ENCODE measurements at regions not wholly inside any gene's neighbourhood (a gene's known extent, or its start where the extent isn't known, plus 50 kb on each side); places are given as distances from the start of the nearest gene placed in this dataset.

DNA sequence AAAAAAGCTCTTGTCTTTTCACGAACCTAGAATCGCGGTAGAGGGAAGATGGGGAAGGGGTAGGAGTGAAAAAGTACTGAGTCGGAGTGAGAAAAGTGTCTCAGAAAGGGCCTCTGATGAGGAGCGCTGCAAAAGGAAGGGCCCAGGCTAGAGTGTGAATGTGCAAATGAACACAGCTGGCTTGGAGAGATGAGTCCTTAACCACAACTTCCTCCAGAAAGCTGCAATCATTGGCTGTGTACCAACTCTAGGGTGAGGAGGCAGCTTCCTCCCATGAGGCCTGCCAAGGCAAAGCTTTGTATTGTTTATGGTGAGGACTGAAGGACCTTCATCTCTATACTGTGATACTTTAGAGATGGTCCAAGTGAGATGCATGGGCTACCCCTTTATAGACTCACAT lies 566.9 kb upstream of the ANO5 start:
- Histone ChIP-seq H3K27ac (ENCODE audit: low read length) (no peak overlapping the region), H3K4me3 (ENCODE audit: low read depth in 1 of 2, low read length in 2 of 2) (no peak overlapping the region), H3K4me1 (ENCODE audit: control insufficient read depth in 1 of 2, insufficient read depth in 2 of 2, low read length in 2 of 2) (peaks cover 0 to 8% of the 10 kb centered on the region in 2 donors), H3K27me3 (ENCODE audit: low read depth, low read length) (no peaks in the 10 kb centered on the region), H3K9me3 (ENCODE audit: control insufficient read depth in 1 of 2, low read length in 2 of 2) (no peaks in the 10 kb centered on the region), H3K36me3 (ENCODE audit: control insufficient read depth in 1 of 2, insufficient read depth in 2 of 2, low read length in 2 of 2) (no peaks in the 10 kb centered on the region)

DNA sequence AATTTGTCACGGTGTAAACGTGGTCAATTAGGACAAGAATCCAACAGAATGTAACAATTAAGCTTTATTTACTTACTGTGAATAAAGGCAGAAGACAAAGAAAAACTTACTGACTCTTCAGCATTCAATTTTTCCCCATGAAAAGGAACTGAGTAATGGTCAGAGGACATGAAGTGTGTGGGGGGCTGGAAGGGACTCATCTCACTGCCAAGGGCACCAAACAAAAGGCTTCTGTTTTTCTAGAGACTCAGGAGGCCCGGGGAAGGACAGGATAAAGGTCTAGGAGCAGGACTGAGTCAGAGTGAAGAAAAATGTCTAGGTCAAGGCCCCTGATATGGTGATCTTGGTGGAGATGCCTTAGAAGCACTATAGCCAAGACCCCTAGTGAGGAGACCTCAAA lies 564.2 kb upstream of the ANO5 start:
- Histone ChIP-seq H3K9me3 (ENCODE audit: control insufficient read depth in 1 of 2, low read length in 2 of 2) (no peaks in the 10 kb centered on the region), H3K36me3 (ENCODE audit: control insufficient read depth in 1 of 2, insufficient read depth in 2 of 2, low read length in 2 of 2) (no peaks in the 10 kb centered on the region), H3K4me1 (ENCODE audit: control insufficient read depth in 1 of 2, insufficient read depth in 2 of 2, low read length in 2 of 2) (no peaks in the 10 kb centered on the region), H3K27me3 (ENCODE audit: low read depth, low read length) (no peaks in the 10 kb centered on the region), H3K27ac (ENCODE audit: low read length) (no peak overlapping the region), H3K4me3 (ENCODE audit: low read depth in 1 of 2, low read length in 2 of 2) (no peak overlapping the region)

DNA sequence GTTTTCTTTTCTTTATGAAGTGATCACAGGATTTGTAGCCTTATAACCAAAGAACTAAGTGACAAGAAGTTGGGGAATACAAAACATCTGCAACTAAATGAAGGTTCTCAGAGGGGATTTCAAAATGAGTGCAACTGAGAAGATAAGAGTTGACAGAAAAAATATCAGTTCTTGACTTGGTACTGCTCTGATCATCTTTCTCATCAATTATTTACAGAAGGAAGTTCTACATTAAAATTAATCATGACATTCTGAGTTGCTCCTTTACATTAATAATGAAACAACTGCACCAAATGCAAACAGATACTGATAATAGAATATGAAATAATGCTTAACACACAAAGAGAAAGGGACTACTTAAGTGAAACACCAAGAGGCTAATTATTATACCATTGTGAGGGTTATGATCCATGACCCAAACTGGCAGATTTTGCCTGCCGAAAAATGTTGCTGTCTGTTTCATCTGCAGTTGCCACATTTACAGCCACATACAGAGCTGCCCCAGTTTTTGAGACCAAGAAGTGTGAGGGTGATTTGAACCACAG lies 561.9 kb upstream of the ANO5 start:
- Histone ChIP-seq H3K9me3 (ENCODE audit: control insufficient read depth in 1 of 2, low read length in 2 of 2) (no peaks in the 10 kb centered on the region), H3K27ac (ENCODE audit: low read length) (no peak overlapping the region), H3K36me3 (ENCODE audit: control insufficient read depth in 1 of 2, insufficient read depth in 2 of 2, low read length in 2 of 2) (no peaks in the 10 kb centered on the region), H3K4me1 (ENCODE audit: control insufficient read depth in 1 of 2, insufficient read depth in 2 of 2, low read length in 2 of 2) (no peaks in the 10 kb centered on the region), H3K4me3 (ENCODE audit: low read depth in 1 of 2, low read length in 2 of 2) (no peak overlapping the region), H3K27me3 (ENCODE audit: low read depth, low read length) (no peaks in the 10 kb centered on the region)

DNA sequence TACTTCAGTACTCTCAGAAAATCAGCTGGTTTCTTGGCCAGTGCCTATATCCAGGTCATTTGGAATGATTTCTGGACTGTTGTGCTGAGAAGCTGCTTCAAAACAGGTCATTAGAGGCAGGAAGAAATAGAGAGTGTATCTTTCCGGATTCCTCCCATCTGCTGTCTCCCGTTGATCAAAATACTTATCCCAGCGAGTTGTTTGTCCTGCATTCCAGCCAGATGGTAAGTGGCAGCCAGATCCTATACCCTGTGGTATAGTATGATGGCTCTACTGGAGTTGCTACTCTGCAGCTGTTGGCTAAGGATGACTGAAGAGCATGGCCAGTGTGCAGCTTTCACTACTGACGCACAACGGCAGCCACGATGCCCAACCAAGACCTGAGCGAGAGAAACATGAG lies 560.9 kb upstream of the ANO5 start:
- Histone ChIP-seq H3K27me3 (ENCODE audit: low read depth, low read length) (no peaks in the 10 kb centered on the region), H3K27ac (ENCODE audit: low read length) (no peak overlapping the region), H3K36me3 (ENCODE audit: control insufficient read depth in 1 of 2, insufficient read depth in 2 of 2, low read length in 2 of 2) (no peaks in the 10 kb centered on the region), H3K4me1 (ENCODE audit: control insufficient read depth in 1 of 2, insufficient read depth in 2 of 2, low read length in 2 of 2) (no peaks in the 10 kb centered on the region), H3K4me3 (ENCODE audit: low read depth in 1 of 2, low read length in 2 of 2) (no peak overlapping the region), H3K9me3 (ENCODE audit: control insufficient read depth in 1 of 2, low read length in 2 of 2) (no peaks in the 10 kb centered on the region)

DNA sequence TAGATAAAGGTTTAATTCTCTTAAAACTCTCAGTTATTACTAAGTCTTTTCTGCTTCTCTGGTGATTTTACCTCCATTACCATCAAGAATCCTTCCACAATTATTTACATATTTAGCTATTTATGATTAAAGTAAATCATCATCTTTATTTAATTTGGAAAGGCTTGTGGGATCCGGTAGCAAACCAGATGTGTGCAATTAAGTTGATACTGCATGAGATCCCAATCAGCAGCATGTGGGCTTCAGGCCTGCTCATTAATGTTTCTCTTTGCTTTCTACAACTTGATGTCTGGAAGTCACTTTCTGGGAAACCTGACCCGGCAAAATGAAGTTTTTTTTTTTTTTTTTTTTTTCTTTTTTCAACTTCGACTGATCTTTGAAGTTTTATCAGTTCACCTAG lies 558.4 kb upstream of the ANO5 start:
- Histone ChIP-seq H3K27ac (ENCODE audit: low read length) (no peak overlapping the region), H3K4me3 (ENCODE audit: low read depth in 1 of 2, low read length in 2 of 2) (no peak overlapping the region)

DNA sequence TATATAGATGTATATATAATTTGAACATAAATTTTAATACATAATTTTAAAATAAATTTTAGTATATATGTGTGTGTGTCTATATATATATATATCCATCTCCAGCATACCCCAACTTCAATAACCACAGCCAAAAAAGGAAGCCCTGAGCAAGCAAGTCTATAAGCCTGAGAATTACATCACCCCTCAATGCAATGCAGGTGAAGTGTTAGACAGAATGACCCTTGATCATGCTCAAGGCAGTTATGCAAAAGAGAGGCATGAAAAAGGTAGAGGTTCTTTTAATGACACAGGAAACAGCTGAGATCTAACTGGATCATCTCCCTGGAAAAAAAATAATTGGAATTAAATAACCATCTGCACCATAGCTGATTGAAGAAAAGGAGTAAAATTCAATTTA lies 557.9 kb upstream of the ANO5 start:
- Histone ChIP-seq H3K9me3 (ENCODE audit: control insufficient read depth in 1 of 2, low read length in 2 of 2) (no peaks in the 10 kb centered on the region), H3K4me1 (ENCODE audit: control insufficient read depth in 1 of 2, insufficient read depth in 2 of 2, low read length in 2 of 2) (no peaks in the 10 kb centered on the region), H3K27ac (ENCODE audit: low read length) (no peak overlapping the region), H3K27me3 (ENCODE audit: low read depth, low read length) (no peaks in the 10 kb centered on the region), H3K36me3 (ENCODE audit: control insufficient read depth in 1 of 2, insufficient read depth in 2 of 2, low read length in 2 of 2) (no peaks in the 10 kb centered on the region), H3K4me3 (ENCODE audit: low read depth in 1 of 2, low read length in 2 of 2) (no peak overlapping the region)

More for the DNA sequence above, 558.4 kb upstream of the ANO5 start:
- Histone ChIP-seq H3K9me3 (ENCODE audit: control insufficient read depth in 1 of 2, low read length in 2 of 2) (no peaks in the 10 kb centered on the region), H3K36me3 (ENCODE audit: control insufficient read depth in 1 of 2, insufficient read depth in 2 of 2, low read length in 2 of 2) (no peaks in the 10 kb centered on the region), H3K4me1 (ENCODE audit: control insufficient read depth in 1 of 2, insufficient read depth in 2 of 2, low read length in 2 of 2) (no peaks in the 10 kb centered on the region), H3K27me3 (ENCODE audit: low read depth, low read length) (no peaks in the 10 kb centered on the region)

DNA sequence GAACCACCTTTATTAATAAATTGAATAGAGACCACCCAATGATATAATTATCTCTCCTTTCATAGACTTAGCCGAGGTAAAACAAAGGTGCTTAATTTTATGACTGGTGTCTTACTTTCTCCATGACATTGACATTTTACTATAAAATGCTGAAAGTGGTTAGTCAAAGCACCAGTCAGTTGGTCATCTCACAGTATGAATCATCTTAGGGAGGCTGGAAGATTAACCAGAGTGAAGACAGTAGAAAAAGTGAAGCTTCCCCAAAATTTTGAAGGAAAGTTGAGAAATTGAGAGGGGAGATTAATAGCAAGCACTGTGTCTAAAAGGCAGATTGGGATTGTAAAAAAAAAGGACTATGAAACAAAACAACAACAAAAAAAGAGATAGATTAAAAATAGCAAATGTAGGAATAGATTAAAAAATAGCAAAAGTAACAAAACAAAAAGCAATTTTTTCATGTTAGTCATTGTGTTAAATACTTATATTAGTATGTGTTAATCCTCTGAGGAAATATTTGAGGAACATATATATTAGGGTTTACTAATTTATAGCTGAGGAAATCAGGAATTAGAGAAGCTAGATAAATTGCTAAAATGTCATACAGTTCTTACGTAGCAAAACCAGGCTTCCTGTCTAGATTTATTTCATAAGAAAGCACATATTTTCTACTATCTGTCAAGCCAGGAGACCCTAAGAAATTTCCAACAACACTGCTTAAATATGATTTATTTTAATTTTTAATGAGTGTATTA lies 557.3 kb upstream of the ANO5 start:
- H3K27me3 ChIP-seq (ENCODE audit: low read depth, low read length), result no peaks in the 10 kb centered on the region
- H3K27ac ChIP-seq (ENCODE audit: low read length), result no peak overlapping the region
- H3K36me3 ChIP-seq (ENCODE audit: control insufficient read depth in 1 of 2, insufficient read depth in 2 of 2, low read length in 2 of 2), result no peaks in the 10 kb centered on the region
- H3K4me3 ChIP-seq (ENCODE audit: low read depth in 1 of 2, low read length in 2 of 2), result no peak overlapping the region
- no peaks in the 10 kb centered on the region for H3K4me1 ChIP-seq (ENCODE audit: control insufficient read depth in 1 of 2, insufficient read depth in 2 of 2, low read length in 2 of 2)
- no peaks in the 10 kb centered on the region for H3K9me3 ChIP-seq (ENCODE audit: control insufficient read depth in 1 of 2, low read length in 2 of 2)

DNA sequence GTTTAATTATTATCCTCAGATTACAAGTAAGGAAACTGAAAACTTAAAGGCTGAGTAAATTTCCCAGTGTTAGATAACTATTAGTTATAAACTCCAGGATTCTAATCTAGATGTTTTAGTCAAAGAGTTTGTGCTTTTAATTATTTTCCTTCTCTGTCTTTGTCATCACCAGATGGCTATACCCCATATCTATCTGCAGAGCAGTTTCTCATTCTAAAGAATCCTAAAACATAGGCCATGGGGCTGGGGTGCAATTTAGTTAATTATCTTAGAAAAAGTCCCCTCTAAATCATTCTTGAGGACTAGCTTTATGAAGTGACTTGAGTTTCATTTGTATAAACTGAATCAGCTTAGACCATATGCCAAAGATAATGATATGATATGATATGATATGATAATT lies 556.3 kb upstream of the ANO5 start:
- Histone ChIP-seq H3K27me3 (ENCODE audit: low read depth, low read length) (no peaks in the 10 kb centered on the region), H3K36me3 (ENCODE audit: control insufficient read depth in 1 of 2, insufficient read depth in 2 of 2, low read length in 2 of 2) (no peaks in the 10 kb centered on the region), H3K4me3 (ENCODE audit: low read depth in 1 of 2, low read length in 2 of 2) (no peak overlapping the region), H3K9me3 (ENCODE audit: control insufficient read depth in 1 of 2, low read length in 2 of 2) (no peaks in the 10 kb centered on the region), H3K4me1 (ENCODE audit: control insufficient read depth in 1 of 2, insufficient read depth in 2 of 2, low read length in 2 of 2) (no peaks in the 10 kb centered on the region), H3K27ac (ENCODE audit: low read length) (no peak overlapping the region)

DNA sequence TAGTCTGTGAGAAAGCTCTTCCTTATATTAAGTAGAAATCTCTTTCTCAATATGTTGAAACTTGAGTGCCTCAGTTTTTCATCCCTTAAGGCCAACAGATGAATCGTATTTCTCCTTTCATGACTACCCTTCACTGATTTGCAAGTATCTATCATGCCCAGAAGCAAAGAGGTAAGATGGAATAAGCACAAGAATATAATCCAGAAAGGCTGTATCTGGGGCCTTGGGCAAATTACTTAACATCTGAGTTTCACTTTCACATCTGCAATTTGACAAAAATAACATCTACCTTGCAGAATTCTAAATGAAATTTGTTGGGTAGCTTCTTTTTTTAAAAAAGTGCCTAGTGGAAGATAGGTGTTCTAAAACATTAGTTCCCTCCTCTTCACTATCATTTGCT lies 552.4 kb upstream of the ANO5 start:
- no peaks in the 10 kb centered on the region for H3K9me3 ChIP-seq (ENCODE audit: control insufficient read depth in 1 of 2, low read length in 2 of 2)
- no peaks in the 10 kb centered on the region for H3K4me1 ChIP-seq (ENCODE audit: control insufficient read depth in 1 of 2, insufficient read depth in 2 of 2, low read length in 2 of 2)
- H3K27me3 ChIP-seq (ENCODE audit: low read depth, low read length), result no peaks in the 10 kb centered on the region
- no peak overlapping the region for H3K4me3 ChIP-seq (ENCODE audit: low read depth in 1 of 2, low read length in 2 of 2)
- H3K36me3 ChIP-seq (ENCODE audit: control insufficient read depth in 1 of 2, insufficient read depth in 2 of 2, low read length in 2 of 2), result no peaks in the 10 kb centered on the region
- H3K27ac ChIP-seq (ENCODE audit: low read length), result no peak overlapping the region

DNA sequence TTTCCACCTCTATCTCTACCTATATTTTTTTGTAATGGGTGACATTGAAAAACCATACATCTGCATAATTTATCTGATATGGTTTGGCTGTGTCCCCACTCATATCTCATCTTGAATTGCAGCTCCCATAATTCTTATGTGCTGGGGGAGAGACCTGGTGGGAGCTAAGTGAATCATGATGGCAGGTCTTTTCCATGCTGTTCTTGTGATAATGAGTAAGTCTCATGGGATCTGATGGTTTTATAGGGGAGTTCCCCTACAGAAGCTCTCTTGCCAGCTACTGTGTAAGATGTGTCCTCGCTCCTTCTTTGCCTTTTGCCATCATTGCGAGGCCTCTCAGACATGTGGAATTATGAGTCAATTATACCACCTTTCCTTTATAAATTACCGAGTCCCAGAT lies 551.0 kb upstream of the ANO5 start:
- Histone ChIP-seq H3K9me3 (ENCODE audit: control insufficient read depth in 1 of 2, low read length in 2 of 2) (no peaks in the 10 kb centered on the region), H3K36me3 (ENCODE audit: control insufficient read depth in 1 of 2, insufficient read depth in 2 of 2, low read length in 2 of 2) (no peaks in the 10 kb centered on the region), H3K4me3 (ENCODE audit: low read depth in 1 of 2, low read length in 2 of 2) (no peak overlapping the region), H3K27ac (ENCODE audit: low read length) (no peak overlapping the region), H3K27me3 (ENCODE audit: low read depth, low read length) (no peaks in the 10 kb centered on the region), H3K4me1 (ENCODE audit: control insufficient read depth in 1 of 2, insufficient read depth in 2 of 2, low read length in 2 of 2) (no peaks in the 10 kb centered on the region)

DNA sequence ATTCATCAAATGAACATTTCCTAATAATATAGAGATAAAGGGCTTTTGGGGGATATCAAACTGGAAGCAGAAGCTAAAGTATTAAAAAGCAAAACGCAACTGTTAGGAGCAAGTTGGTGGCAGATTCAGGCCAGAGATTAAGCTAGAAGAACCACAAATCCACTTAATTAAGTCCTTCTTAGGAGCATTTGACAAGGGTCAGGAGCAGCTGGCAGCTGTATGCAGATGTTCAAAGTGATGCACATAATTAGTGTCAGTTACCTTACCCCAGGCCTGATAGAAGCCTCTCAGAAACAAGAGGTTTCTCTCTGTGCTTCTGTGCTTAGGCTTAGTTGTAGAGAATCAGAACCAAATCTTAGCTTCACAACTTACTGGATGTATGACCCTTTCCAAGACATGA lies 546.5 kb upstream of the ANO5 start:
- no peaks in the 10 kb centered on the region for H3K4me1 ChIP-seq (ENCODE audit: control insufficient read depth in 1 of 2, insufficient read depth in 2 of 2, low read length in 2 of 2)
- H3K27ac ChIP-seq (ENCODE audit: low read length), result no peak overlapping the region
- no peaks in the 10 kb centered on the region for H3K36me3 ChIP-seq (ENCODE audit: control insufficient read depth in 1 of 2, insufficient read depth in 2 of 2, low read length in 2 of 2)
- H3K4me3 ChIP-seq (ENCODE audit: low read depth in 1 of 2, low read length in 2 of 2), result no peak overlapping the region
- no peaks in the 10 kb centered on the region for H3K9me3 ChIP-seq (ENCODE audit: control insufficient read depth in 1 of 2, low read length in 2 of 2)
- no peaks in the 10 kb centered on the region for H3K27me3 ChIP-seq (ENCODE audit: low read depth, low read length)

DNA sequence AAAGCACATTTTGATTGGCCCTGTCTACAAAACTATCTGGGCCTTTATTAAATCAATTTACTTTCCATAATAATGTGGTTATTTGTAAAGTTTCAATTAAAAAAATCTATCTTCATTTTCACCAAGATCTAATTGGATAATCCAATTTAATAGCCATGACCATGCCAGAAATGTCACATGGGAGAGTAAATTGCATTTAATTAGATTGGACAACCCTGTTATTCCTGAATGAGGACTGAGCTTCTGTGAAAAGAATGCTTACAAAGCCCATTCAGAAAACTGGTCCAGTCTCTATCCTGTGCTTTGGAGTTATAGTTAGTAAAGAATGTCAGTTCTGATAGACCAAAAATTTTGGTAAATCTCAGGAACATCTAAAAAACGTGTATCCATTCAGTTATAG lies 541.9 kb upstream of the ANO5 start:
- no peaks in the 10 kb centered on the region for H3K27me3 ChIP-seq (ENCODE audit: low read depth, low read length)
- no peaks in the 10 kb centered on the region for H3K4me1 ChIP-seq (ENCODE audit: control insufficient read depth in 1 of 2, insufficient read depth in 2 of 2, low read length in 2 of 2)
- no peak overlapping the region for H3K4me3 ChIP-seq (ENCODE audit: low read depth in 1 of 2, low read length in 2 of 2)
- no peaks in the 10 kb centered on the region for H3K36me3 ChIP-seq (ENCODE audit: control insufficient read depth in 1 of 2, insufficient read depth in 2 of 2, low read length in 2 of 2)
- H3K27ac ChIP-seq (ENCODE audit: low read length), result no peak overlapping the region
- no peaks in the 10 kb centered on the region for H3K9me3 ChIP-seq (ENCODE audit: control insufficient read depth in 1 of 2, low read length in 2 of 2)

Data from muscle layer of duodenum (tissue), 2 donors.